Hepatocyte (in vitro differentiated cells): ENCODE measurements at regions not wholly inside any gene's neighbourhood (a gene's known extent, or its start where the extent isn't known, plus 50 kb on each side); places are given as distances from the start of the nearest gene placed in this dataset.

ENCODE experiments used
- CTCF ChIP-seq: fragments of 200-600 bp; sonication (generic); IDR thresholded peaks from 2 replicates; pipeline ENCODE4 v1.5.1; 2016; ENCODE audit warnings: antibody characterized with exemption, mild to moderate bottlenecking; ENCODE audit not compliant: poor library complexity
- EZH2 ChIP-seq: fragments of 200-600 bp; sonication (generic); IDR thresholded peaks from 2 replicates; pipeline ENCODE4 v1.6.1; 2016; ENCODE audit warnings: antibody characterized with exemption, mild to moderate bottlenecking, borderline replicate concordance

- no peak for TF ChIP-seq EZH2
- TF ChIP-seq CTCF = no peak
These were observed 90.5 kb upstream of the ATXN1 start for GRCh38 chr6:16851758-16852157.
